ENCODE measurements at regions not wholly inside any gene's neighbourhood (a gene's known extent, or its start where the extent isn't known, plus 50 kb on each side); places are given as distances from the start of the nearest gene placed in this dataset.

DNA sequence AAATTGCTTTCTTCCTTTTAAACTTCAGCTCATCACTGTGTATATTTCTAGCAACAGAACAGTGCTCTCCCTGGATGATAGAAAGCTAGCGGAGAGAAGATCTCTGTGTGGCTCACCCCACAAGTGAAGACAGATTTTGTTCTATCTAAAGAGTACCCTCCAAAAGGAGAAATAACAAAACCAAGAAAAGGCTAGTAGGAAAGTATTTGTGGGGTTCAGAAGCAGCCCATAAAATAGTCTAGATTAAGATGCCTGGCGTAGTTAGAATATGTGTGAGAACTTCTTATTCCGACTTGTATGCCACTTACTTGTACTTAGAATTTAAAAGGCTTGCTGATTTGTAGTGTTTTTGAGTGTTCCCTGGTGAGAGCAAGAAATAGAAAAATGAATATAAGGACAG is 214.9 kb upstream of the IL12A start:
- no peak for ATAC-seq

DNA sequence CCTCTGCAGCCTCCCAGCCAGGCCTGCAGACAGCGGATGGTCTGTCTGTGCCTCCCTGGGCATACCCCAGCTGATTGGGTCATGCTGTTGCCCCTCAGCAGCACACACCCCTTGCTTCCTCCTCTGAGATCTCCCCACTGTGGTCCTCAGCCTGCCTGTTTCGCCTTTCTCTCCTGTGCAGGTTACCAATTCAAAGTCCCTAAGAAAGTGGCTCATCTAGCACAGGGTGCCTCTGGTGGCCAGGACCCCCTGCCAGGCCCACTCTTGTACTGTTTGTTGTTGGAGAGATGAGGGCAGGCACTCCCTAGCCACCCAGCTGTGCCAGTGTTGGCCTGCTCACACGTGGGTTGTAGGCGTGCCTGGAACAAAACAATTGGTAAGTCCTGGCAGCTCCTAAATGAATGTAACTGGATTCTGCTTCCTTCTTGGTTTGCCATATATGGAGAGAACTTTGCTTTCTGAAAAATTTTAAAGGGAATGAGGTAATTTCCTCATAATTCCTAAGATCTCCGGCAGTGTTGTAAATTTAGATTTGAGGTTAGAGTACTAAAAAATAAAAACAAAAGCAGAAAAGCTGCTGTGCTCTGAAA is 213.2 kb upstream of the IL12A start:
- ATAC-seq, result peak; percentile 92

DNA sequence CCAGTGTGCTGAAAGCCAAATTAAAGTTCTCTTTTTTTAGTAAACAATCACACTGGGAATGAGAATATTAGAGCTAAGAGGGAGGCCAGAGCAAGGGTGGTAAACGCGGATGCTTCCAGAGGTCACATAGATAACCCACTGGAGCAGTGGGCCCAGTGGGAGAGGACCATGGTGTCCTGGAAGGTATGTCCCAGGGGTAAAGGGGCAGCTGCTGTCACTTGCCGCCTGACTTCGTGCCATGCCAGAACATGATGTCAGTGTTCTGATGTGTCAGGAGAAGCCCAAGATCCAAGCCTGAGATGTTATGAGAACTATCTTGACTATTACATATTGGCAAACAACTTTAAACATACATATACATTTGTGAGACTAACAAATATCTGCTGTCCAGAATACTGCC is 211.9 kb upstream of the IL12A start:
- no peak for ATAC-seq

DNA sequence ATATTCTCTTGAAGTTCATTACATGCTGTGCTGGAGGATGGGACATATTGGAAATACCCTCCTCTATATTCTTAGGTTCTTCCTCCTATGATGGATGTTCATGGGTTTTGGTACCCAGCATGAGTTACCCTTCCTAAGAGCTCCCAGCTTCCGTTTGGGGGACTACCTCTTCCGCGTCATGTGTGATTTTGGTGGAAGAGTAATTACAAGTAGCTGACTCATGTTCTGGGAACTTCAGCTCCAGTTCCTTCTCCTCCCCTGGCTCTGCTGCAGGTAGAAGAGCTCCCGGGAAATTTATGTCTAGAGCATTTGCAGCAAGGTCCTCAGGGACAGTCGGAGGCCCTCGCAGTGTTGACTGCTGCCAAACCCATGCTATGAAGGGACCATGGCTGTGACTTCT is 208.8 kb upstream of the IL12A start:
- no peak for ATAC-seq

DNA sequence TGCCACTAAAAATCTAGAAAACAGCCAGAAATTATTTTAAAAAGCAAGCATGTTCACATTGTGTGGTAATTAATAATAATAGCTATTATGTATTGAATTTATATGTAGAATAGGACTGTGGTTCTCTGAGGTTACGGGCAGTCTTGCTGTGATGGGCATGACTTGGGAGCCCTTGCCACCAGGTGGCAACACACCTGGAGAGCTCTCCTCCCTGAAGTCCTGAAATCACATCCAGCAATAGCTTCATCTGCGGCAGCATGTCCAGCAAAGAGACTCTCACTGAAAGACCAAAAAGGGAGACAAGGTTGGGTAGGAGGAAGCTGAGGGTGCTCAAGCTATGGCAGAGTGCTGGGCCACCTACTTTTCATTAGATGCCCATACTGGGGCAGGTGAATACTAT is 206.8 kb upstream of the IL12A start:
- ATAC-seq, result no peak

DNA sequence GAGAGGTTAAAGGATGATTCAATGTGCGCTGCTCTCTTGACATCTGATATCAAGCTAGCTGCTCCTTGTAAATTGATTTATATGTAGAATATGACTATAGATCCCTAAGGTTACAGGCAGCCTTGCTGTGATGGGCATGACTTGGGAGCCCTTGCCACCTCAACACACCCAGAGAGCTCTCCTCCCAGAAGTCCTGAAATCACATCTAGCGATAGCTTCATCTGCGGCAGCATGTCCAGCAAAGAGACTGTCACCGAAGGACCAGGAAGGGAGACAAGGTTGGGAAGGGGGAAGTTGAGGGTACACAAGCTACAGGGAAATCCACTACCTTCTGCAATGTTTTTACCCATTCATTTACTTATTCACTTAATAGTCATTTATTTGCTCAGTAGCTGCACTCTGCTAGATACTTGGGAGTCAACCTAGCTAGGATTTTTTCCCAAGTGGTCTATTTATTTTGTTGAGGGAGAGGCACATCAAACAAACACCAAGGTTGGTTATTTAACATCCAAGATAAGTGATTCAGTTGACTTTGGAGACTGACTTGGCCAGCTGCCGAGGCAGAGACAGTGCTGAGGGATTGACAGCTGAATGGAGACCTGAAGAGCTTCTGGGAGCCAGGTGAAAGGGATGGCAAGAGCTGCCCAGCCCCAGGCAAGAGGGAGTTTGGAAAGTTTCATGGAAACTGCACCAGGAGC is 205.8 kb upstream of the IL12A start:
- ATAC-seq, result no peak

DNA sequence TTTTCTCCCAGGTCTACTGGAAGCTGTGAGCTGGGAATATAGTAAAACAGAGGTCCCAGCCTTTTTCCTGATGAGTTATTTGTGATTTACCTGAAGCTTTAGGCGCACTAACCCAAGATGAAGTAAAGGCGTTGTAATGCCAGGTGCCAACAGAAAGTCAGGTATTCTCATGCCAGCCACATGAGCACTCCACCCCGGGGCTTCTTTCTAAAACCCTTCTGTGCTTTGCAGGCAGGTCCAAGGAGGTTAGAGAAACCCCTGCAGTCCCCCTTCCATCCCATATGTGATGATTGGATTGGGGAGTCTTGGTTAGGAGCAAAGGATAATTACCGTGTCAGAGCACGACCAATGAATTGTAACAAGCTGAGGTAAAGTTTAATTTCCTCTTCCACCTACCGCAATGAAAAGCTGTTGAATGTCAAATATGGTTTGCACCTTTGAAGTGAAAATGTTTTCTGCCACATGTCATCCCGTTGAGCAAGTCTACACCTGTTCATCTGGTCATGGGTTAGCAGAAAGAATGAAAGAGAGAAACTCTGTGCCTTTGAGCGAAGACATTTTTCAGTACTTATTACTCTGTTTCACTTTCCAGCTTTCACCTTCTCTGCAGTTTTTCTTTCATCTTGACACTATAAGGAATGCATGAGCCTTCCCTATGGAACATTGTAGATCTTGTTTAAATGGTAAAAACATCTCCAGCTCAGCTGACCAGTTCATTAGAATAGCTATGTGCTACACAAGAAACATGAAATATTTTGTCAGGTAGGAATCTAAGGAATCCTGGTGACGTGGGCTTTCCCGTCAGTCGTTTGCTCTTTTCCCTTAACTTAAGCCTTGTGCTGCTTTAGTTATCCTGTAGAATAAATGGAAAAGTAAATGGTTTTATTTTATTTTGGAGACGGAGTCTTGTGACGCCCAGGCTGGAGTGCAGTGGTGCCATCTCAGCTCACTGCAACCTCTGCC is 204.6 kb upstream of the IL12A start:
- peak; percentile 75 for ATAC-seq

DNA sequence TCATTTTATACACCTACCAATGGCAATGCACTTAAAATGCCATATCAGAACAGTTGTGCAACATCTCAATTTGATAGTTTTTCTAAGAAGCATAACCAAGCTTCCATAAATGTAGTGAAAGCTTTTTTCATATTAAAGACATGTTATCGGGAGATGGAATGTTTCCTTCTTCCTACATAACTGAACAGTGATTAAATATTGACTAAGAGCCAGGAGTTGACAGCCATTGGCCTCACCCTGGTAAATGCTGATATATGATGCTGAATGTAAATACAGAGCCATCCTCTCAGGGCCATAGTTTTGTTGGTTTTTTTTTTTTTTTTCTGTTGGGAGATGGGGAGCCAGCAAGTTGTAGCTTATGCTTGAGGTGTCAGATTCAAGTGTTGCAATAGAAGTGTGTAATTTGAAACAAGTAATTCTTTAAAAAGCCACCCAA is 203.3 kb upstream of the IL12A start:
- ATAC-seq, result no peak

DNA sequence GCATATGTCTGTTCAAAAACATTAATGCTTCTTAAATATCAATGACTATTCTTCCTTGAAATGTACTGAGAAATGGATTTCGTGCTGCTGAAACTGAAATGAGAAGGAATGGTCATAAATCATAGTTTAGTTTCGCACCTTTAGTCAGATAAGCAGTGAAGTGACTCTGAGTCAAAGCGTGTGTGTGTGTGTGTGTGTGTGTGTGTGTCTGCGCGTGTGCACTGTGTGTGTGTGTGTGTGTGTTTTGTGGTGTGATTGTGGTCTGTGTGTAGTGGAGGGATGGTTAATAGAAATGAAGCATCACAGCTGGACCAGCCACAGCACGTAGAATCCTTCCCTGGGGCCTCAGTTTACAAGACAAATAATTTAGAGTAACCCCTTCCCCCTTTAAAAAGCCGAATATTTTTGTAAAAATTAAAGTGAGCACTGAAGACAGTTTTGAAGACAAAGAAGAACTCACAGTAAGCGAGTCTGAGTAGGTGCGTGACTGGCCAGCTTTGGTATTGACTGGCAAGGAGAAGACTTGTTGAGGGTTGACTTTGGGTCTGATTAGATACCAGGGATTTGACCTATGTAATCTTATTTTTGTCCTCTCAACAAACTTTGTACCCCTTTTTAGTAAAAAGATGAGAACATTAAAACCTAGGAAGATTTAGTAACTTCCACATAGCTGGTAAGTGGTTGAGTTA is 202.0 kb upstream of the IL12A start:
- no peak for ATAC-seq

DNA sequence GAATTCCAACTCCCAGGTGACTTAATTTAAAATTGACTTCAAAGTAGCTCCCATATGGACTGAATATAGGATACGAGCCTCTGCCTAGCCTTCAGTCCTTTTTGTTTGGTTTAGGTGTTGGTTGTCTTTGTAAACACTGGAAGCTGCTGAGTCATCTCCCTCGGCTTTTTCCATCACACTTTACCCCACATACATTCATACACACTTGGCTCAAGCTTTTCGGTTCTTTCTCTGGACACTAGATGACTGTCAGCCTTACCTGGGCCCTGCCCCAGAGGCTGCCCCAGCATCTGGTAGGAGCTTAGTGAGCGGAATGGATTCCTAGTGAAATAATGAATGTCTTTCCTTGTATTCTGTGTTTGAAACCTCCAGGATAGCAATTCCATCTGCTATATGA is 201.5 kb upstream of the IL12A start:
- ATAC-seq, result peak; percentile 70

DNA sequence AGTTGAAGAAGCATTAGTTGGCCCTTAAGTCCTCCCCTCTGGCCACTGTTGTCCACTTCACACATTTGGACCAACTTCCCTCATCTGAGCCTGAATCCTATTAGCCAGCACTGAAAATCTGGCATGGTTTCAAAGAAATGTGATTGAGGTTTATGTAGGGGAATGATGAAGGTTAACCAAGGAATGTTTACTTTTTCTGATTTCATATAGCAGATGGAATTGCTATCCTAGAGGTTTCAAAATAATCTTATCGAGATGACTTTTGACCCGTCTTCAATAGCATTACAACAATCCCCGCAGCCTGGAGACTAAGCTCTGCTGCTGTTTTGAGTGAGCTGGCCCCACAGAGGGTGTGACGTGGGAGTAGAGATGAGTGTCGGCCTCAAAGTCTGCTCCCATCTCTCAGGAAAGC is 200.8 kb upstream of the IL12A start:
- no peak for ATAC-seq

DNA sequence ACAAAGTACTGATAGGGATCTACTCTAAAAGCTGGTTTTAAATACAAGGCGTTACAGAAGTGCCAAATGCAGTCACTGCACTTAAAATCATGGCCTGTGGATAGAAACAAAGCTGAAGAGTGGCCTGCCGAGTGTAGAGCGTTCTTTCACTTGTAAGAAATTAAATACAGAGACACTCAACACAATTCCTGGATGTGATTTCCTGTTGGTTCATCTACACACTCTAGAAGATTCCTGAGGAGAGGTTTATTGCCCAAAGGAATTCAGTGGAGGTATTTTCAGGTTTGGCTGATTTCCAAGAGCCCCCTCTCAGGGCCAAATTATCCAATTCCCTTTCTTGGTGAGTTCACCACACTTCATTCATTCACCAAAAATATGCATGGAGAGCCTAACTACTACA is 200.3 kb upstream of the IL12A start:
- ATAC-seq, result no peak

DNA sequence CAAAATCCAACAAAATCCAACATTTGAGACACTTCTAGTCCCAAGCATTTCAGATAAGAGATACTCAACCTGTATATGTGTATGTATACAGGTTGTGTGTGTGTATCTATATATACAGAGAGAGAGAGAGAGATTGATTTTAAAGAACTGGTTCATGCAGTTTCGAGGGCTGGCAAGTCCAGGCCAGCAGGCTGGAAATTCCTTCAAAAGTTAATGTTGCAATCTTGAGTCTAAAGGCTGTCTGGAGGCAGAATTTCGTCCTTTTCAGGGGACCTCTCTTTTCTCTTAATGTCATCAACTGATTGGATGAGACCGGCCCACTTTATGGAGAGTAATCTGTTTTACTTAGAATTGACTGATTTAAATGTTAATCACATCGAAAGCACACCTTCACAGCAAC is 199.6 kb upstream of the IL12A start:
- ATAC-seq, result peak; percentile 86

DNA sequence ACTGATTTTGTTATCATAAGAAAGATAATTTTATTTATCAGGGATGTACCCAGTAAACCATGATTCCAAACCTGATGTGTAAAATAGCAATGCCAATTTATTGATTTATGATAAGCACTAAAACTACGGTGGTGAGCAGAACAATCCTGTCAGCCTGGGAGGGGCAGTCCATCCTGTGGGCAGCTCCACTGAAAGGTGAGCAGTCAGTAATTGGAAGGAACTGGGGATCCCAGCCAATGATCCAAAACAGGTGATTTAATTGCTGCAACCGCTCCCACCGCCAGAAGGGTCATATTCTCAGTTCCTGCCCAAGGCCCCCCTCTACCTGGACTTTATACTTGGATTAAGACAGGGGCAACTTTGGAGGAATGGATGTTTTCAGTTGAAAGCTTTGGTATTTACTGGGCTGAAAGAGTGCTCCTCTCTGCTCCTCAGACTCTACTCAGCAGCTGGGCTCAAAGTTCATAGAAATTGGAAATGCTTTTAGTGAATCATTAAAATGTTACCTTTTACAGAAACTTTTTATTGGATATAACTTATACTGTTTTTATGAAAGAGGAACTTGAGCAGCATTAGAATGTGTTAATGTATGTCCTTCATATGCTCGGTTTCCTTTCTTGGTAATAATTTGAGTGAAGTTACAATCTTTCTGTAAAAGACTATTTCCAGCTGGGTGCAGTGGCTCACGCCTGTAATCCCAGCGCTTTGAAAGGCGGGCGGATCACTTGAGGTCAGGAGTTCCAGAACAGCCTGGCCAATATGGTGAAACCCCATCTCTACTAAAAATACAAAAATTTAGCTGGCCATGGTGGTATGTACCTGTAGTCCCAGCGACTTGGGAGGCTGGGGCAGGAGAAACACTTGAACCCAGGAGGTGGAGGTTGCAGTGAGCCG is 198.6 kb upstream of the IL12A start:
- ATAC-seq, result no peak

DNA sequence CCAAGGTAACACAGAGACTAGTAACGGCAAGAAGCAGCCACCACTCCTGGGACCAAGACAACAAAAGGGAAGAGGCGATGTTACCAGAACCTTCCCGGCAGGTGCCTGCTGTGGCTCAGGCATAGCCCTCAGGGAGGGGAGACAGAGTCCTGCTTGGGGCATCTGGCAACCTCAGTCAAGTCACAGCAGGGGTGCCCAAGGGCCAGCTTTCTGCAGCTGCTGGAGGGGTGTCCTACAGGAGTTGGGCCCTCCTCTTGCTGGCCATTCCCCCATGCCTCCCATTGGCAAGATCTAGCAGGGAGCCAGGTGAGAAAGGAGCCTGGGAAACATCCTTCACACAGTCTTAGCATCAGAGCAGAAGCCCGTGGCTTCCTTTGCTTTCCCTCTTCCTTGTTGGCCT is 197.3 kb upstream of the IL12A start:
- ATAC-seq, result no peak

DNA sequence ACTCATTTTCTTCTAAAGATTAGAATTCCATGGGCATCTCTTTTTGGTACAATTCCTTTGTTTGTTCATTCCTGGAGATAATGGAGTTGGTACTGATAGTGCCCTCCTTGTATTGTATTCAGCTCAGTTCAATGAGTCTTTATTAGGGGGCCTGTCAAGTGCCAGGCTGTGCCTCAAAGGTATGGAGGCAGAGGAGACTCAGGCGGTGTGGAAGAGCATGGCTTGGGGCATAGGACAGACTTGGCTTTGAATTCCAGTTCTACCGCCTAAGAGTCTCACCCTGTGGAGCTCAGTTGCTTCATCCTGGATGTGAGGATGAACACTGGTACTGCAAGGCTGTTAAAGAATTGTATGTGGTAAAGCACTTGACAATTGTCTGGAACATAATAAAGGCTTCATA is 196.6 kb upstream of the IL12A start:
- ATAC-seq, result peak; percentile 19

DNA sequence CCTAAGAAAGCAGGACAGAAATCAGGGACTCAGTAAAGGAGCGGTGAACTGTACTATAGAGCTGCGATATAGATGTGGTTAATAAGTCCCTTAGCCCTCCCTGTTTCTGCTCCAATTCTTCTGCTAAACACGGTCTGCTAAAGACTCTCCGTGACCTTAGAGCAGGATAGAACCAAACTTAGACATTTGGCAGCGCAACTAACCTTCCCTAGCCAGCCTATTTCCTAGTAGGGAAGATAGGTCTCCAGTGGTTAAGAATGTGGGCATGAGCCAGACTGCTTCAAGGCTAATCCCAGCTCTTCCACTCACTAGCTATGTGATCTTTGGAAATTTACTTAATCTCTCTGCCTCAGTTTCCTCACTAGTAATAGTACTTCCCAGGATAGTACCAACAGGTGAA is 193.6 kb upstream of the IL12A start:
- ATAC-seq, result no peak

DNA sequence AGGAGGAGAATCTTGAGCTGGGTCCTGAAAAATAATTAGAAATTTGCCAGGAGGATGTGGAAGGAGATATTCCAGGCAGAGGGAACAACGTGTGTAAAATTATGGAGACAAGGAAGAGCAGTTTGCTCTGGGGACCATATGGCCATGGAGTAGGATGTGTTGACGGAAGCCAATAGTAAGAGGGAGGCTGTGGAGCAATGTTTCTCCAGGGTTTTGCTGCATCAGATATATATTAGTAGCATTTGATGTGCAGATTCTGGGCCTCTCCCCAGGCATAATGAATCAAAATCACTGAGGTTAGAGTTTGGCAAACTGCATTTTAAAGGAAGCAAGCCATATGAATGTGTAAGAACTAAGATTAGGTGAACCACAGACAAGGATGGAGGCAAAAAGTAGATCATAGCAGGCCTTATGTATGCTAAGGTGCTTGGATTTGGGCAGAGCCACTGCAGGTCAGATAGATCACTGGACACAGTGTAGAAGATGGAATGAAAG is 192.9 kb upstream of the IL12A start:
- ATAC-seq, result no peak

DNA sequence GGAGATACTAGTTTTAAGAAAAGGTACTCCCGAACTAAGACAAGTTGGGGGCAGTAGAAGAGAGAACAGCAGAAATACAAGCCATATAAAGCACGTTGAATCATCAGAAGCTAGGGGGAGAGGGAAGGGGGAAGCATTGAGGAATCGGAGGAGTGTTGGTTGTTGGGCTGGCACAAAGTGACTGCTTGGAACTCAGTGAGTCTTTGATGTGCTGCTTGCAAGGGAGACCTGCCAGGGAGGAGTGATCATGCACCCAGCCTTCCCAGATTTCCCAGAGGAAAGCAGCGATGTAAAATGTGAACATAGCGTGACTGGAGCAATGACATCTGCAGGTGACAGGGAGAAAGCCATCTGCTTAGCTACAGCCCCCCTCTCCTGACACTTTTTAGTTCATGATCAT is 192.4 kb upstream of the IL12A start:
- ATAC-seq, result no peak

DNA sequence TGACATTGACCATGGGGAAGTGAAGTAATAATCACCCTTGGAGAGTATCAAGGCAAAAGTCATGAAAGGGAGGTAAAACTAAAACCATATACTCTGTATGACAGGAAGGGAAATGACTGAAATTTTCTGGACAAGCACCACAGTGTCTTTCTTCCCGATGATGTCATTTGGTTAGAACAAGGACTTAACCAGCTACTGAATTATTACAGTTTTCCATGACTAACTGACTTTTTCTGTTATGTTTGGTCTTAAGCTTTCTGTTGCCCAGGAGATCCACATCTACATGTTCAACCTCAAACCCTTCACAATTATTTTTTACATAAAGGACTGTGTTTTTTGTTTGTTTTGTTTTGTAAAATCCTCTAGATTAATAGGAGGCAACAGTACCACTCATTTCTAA is 191.9 kb upstream of the IL12A start:
- ATAC-seq, result peak; percentile 28

DNA sequence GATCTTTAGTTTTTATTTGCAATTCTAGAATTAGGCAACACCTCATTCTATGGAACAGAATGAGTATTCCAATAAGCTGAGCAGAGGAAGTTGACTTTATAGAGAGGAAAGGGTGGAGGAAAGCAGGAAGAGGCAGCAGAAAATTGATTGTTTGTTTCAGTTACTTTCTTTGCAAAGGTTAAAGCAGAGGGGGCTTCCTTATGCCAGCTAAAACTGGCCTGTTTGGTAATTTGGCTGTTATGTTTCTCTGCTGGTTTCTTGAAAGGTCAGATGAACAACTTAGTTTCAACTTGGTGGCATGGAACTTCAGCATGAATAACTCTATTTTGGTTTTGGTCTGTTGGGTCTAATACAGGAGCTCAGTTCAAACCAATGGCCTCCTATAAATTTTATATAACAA is 190.9 kb upstream of the IL12A start:
- ATAC-seq, result no peak

DNA sequence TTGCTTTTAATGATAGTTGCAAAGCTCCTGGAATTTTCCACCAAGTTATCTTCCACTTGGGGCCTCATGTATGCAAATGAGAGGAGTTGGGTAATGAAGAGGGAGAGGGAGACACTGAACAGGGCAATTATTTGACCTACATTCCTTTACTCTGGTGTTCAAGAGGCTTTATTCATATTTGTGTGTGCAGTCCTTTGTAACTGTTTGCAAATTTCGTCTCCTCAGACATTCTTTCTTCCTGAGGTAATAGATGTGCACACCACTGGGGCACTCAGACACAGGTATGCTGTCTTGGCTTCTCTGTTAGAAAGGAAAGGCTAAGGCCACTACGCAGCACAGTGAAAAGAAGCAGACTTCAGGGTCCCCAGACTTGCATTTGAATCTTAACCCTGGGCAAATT is 189.7 kb upstream of the IL12A start:
- ATAC-seq, result no peak

All from esophagus mucosa (tissue), 1 donor.